GM21825 (cell line): ENCODE measurements at regions not wholly inside any gene's neighbourhood (a gene's known extent, or its start where the extent isn't known, plus 50 kb on each side); places are given as distances from the start of the nearest gene placed in this dataset.

Source experiments
- ATAC-seq: cut with Tn5 transposase; IDR thresholded peaks from one replicate; pipeline ENCODE4 v1.9.1; 2021; ENCODE audit warnings: mild to moderate bottlenecking, moderate library complexity; ENCODE audit not compliant: unreplicated experiment

- no peak for ATAC-seq
Measured at GRCh38 chr3:68468695-68469375, 463.5 kb downstream of the TAFA4 start.

DNA sequence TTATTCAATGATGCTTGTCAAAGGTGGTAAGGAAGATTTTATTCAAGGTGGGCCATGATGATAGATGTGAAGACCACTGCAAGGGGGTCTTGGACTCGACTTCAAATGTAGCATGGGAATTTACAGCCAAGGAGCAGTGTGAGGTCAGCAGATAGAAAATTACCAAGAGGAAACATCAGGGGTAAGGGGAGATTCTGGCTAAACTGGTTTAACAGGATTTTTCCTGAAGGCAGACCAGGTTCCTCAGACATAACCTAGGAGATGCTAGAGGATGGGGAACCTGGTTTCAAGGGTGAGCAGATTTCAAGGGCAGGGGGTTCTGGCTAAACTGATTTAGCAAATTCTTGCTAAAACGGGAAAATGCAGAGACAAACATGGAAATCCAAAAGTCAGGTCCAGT lies 464.9 kb downstream of the TAFA4 start:
- no peak for ATAC-seq

- no peak for ATAC-seq
Measured at GRCh38 chr3:68458581-68458980, 473.8 kb downstream of the TAFA4 start.

DNA sequence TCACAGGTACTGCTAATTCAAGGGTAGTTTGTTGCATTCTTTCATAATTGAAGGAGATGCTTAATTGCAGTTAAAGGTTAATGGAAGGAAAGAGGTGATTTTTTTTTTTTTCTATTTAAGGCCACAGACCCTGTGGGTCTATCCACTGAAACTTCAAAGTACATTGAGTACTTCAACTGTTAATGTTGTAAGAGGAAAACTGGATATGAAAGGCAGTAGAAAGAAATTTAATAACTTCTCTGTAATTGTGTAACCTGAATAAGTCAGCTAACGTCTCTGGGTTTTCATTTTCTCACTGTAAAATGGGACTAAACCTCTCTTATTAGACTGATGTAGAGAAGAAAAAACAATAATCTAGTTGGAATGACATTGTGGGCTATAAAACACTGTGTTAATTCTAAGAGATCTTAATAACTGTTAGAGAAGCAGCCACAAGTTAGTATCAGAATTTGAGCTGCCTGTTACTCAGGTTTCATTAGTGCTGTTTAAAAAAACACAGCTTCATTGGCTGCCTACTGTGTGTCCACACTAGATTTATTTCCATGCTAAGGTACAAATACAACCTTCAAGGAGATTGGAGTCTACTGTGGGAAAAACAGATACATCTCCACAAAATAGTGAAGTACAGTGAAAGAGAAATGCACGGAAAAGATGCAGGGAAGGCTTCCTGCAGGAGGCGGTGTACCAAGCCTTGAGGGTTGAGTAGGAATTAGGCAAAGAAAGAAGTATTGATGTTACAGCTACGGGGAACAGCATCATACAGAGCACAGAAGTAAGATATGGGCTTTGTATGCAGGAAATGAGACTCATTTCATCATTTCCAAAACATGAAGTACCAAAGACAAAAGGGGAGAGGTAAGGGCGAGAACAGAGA lies 483.6 kb downstream of the TAFA4 start:
- no peak for ATAC-seq

DNA sequence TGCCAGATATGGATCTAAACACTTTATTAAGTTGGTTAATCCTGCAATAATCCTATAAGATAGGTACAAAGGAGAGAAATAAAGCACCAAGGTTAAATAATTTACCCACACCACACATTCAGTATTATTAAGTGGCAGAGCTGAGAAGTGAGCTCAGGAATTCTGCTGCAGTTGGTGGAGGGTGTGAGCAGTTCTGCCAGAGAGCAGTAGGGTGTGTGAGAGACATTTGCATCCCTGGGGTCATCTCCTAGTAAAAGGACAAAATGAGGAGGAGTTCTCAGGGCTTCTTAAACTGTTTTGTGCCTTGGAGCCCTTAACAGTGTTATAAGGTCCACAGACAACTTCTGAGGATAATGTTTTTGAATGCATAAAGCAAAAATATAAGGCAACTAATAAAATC lies 484.5 kb downstream of the TAFA4 start:
- ATAC-seq = no peak

GRCh38 chr3:68441054-68441453 lies 491.3 kb downstream of the TAFA4 start:
- ATAC-seq = no peak

- ATAC-seq = no peak
Measured at GRCh38 chr3:68436619-68437401, 495.5 kb downstream of the TAFA4 start.

DNA sequence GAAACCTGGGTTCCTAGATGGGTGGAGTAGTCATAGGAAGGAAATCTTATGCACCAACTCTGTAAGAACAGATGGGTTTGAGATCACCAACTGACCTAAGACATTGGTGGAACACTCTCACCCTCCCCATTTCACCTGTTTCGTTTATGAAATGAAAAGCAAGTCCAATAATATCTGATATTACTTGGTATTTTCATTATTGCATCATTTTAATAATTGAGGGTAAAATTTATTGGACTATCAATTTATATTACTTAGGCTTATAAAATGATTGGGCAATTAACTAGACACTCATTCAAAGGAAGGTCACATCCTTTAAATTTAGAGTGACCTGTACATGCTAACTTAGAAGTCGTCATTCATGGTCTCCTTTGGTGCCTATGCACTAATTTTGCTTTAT lies 503.9 kb downstream of the TAFA4 start:
- ATAC-seq = no peak

DNA sequence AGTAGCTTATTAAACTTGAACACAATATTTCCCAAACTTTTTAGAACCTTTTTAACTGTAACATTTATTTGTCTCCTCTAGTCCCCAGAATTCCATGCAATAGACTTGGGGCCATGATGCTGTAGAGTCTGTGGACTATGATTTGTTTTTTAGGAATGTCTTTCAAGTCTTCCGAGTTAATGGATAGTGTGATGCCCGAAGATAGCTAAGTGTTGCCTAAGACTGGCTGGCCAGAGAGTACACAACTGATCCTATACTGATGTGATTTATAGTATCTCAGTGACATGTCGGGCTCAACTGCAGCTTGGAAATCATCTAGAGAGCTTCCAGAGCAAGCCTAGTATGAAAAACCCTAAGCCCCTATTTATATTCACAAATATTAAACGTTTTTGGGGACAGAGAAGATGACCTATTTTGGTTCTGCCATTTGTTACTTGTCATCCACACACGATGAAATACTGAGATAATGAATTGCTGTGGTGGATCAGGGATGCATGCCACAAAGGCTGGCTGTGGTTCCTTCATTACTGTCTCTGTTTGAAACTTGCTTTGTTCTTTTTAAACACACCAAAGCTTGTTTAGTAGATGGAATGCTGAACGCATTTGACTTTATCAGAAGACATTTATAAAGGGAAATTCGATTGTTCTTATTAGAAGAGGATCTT lies 507.4 kb downstream of the TAFA4 start:
- no peak for ATAC-seq

DNA sequence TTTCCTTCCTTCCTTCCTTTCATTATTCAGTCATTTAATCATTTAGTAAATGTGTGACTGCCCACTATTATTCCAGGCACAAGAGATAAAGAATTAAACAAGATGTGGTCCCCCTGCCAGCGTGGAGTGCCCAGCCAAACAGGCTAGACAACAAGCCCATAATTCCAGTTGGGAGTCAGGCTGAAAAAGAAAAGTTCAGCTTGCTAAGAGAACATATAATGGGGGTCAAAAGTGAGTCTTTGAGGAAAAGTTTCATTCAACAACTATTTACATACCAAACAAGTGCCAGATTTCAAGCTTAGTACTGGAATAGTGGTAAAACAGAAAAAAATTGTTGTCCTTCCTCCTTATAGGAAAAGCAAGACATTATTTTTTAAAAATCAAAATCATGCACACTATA lies 523.7 kb downstream of the TAFA4 start:
- no peak for ATAC-seq

DNA sequence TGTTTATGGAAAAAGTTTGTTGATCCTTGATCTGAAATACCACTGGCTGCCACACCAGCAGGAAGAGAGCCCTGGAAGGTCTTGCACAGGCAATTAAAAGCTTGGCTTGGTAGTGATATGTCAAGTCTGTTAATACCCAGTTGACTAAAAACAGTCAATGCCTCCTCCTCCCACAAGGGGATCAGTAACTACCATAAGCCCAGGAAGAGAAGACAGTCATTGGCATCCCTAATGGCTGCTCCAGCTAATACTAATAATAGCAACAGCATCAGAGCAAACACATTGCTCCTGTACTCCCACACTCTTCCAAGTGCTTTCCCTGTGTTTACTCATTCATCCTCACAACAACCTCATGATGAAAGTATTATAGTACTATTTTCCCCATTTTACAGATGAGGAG lies 528.6 kb downstream of the TAFA4 start:
- no peak for ATAC-seq

GRCh38 chr3:68402235-68402918 lies 530.0 kb downstream of the TAFA4 start:
- ATAC-seq = no peak

- no peak for ATAC-seq
Measured at GRCh38 chr3:68378631-68379030, 553.7 kb downstream of the TAFA4 start.

DNA sequence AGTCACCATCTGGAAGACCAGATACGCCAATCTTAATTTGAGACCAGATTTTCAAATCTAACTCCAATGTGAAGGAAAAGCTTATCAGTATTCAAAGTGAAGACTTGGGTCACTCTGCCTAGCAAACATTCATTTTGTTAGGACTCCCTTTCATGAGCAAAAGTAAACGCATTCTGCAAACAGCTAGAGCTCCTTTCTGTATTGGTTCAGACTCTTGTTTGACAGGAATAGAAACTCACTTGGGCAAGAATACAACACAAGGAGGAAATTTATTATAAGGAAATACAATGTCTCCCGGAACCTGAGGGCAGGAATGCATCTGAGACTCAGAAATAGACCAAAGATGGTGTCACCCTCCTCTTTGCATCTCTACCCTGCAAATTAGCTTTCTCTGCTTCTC lies 558.6 kb downstream of the TAFA4 start:
- no peak for ATAC-seq

DNA sequence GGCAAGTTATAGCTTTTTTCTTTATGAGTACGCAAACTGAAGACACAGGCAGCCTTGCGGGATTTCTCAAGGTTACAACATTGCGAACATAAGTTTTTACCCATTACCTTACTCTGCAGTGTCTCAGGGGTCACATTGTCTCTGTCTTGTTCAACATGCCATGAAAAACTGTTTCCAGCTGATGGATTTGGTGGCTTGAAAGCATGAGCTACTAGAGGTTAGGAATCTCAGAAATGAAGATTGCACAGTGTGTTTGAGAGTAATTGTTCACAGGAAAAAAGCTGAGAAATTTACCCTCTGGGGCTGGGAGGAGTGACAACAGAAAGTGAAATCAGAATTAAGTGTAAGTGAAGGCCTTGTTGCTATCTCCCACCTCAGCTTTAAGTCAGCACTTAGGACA lies 568.6 kb downstream of the TAFA4 start:
- ATAC-seq = no peak

DNA sequence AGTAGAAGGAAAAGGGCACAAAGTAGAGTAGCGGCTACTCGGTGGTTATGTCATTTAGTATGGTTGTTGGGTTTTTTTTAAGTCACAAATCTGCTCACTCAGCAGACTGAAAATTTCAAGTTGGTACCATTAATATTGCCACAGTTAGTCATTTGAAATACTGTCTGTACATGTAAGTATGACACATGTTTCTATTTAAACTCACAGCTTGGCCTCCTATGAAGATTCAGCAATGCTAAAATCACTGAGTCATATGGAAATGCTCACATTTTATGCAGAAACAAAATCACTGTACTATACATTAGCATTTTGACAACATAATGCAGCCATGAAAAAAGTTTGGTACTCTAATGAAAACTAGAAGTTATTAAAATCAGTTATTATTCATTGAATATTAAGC lies 571.9 kb downstream of the TAFA4 start:
- ATAC-seq = no peak

DNA sequence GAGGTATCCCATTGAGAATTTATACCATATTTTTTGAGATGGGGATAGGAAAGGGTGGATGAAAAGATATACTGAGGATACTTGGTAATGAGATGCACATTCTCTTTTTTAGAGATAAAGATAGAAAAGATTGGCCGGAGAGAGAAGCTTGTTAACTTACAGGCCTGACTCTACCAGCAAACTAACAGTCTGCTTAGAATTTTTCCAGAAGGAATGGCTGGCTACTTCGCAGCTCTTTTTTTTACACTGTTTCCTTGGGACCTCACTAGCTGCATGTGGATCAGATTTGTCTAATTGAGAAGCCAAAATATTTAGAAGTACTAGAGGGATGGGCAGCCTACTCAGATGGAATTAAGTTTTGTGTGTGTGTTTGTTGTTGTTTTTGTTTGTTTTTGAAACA lies 586.6 kb downstream of the TAFA4 start:
- ATAC-seq = no peak

DNA sequence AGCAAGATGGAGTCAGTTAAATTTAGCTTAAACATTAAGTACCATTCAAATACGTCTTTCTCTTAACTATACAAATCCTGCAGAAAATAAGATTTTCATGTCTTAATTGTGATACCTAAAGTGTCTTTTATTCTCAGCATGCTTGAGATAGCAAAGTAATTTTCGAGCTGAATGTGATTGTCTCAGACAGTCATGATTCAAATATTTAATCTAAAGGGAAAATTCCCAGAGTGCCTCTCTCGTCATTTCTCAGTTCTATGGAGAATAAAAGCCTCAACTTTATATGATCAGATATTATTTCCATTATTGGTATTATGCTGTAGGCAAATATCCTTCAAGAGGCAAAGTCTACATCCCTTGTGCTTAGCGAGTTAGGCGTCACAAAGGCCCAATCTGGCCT lies 589.9 kb downstream of the TAFA4 start:
- no peak for ATAC-seq

- ATAC-seq = no peak
Measured at GRCh38 chr3:68336042-68336441, 596.3 kb downstream of the TAFA4 start.

GRCh38 chr3:68334367-68334986 lies 597.9 kb downstream of the TAFA4 start:
- ATAC-seq = no peak
